ELF-1 (cell line): ENCODE measurements at regions not wholly inside any gene's neighbourhood (a gene's known extent, or its start where the extent isn't known, plus 50 kb on each side); places are given as distances from the start of the nearest gene placed in this dataset.

Source experiments
- DNase-seq: peaks from one replicate; pipeline ENCODE4 v3.0.0-alpha.2; 2016; ENCODE audit warnings: low read depth, low spot score

DNA sequence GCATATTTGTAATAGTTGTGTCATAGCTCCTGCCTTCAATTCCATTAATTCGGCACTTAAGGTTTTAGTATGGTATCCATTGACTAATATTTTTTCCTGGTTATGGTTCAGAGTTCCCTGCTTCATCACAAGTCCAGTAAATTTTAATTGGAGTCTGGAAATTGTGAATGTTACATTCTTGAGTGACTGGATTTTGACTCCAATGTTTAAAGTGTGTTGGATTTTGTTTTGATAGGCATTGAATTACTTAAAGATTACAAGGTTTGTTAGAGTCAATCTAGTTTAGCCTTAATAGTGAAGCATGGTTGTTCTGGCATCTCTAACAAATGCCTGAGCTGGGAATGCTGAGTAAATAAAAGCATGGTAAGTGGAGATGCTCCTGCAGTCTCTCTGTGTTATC, 326.6 kb upstream of the IGFBP3 start:
- DNase-seq = no peak

DNA sequence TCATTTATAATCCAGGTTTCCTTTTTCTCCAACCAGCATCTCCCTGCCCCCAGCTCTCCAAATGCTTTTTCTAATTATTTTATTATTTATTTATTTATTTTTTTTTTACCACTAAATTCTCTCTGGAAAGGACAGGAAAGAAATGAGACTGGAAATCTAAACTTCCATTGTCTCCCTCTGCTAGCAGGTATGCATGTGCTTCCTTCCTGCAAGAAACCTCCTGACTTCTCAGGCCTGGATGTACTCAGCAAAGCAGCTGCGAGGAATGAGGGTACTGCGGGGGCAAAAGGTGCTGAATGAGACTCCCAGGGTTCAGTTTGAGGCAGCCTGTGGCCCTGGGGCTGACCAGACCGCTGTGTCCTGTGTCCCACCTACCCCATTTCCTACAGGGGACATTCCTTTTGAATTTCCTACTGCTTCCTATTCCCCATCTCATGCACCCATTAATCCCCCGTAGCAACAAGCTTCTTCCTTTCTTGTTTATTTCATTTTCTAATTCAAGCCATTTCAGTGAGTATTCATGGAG, 324.6 kb upstream of the IGFBP3 start:
- DNase-seq = no peak

DNA sequence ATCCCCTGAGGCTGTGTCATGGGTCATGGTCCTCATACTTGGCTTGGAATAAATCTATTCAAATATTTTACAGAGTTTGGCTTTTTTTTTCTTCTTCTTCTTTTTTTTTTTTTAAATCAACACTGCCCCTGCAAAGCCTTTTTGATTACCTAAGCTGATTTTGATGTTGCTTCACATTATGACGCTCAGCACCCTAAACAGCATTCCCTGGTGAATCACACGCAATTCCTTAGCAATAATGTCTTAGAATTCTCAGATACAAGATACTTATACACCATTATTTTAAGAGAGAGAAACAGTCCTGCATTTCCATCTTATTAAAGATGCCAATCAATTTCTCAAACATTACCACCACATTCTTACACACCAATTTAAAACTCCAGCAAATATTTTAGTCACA, 323.7 kb upstream of the IGFBP3 start:
- DNase-seq = no peak

DNA sequence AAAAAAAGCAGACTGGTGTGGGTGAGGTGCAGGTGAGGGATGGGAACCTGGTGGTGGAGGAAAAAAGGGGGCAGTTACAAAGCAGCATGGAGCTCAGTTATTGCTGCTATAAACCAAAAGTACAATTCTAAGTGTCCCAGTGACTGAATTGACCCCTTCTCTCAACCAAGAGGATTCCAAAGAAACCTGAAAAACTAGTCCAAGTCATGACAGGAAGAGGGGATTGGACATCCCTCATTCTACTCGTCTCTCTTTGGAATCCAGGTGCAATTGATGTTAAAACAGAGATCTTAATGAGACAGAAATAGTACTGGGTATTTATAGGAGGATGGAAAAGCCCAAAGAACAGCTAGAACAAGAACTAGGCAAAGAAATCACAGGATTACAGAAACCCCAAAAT, 322.3 kb upstream of the IGFBP3 start:
- DNase-seq = no peak

DNA sequence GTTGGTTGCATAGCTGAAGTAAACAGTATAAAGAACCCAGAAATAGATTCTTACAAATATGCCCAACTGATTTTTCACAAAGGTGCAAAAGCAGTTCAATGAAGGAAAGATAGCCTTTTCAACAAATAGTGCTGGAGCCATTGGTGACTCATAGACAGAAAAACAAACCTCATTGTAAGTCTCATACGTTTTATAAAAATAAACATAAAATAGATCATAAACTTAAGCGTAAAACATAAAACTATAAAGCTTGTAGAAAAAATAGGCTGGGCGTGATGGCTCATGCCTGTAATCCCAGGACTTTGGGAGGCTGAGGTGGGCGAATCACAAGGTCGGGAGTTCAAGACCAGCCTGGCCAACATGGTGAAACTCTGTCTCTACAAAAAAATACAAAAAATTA, 318.8 kb upstream of the IGFBP3 start:
- no peak for DNase-seq

DNA sequence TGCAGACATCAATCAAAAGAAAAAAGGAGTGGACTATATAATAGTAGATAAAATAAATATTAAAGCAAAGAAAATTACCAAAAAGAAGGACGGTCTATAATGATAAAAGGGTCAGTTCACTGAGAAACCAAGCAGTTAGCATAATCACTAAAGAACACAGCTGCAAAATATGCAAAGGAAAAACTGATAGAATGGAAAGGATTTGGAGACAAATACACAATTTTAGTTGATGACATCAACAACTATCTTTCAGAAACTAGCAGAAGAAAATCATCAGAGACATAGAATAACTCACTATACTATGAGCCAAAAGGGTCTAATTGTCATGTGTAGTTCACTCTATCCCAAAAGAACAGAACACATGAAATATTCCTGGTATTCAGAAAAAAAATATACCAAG, 316.4 kb upstream of the IGFBP3 start:
- no peak for DNase-seq

DNA sequence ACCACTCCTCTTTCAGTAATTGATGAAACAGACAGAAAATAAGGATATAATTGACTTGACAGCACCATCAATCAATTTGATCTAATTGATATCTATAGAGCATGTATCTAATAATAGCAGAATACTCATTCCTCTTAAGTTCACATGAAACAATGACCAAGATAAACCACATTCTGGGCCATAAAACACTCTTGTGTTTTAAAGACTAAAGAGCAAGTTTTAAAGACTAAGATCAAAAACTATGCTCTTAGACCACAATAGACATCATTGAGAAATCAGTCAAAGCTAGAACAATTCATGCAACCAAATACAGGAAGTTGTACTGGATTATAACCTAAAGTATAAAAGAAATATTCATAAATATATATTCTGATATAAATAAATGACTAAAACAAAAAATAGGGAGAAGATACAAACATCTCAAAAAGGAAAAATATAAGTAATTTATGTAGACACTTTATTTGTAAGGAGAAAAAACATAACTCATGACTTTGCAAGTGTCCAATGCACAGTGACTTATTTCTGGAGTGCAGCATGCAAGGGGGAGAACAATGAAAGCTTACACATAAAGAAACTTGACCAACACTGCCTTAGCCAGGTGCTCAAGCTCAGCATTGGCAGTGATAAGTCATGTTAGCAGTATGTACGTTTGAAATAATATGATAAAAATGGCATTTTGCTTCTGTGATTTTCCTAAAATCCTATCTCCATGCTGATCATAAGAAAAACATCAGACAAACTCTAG, 312.7 kb upstream of the IGFBP3 start:
- no peak for DNase-seq

DNA sequence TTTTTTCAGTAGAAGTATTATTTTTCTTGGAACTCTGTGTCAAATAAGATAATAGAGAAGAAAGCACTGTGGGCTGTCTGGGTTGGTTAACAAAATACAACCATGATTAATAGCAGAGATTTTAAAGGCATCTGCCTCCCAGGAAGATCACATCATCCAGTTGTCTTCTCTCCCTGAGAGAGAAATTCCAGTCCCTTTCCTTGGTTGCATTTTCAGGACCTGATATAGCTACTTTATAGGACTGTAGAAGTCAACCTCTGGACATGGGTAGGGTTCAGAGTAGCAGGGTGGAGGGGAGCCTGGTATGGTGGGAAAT, 309.9 kb upstream of the IGFBP3 start:
- DNase-seq = no peak

DNA sequence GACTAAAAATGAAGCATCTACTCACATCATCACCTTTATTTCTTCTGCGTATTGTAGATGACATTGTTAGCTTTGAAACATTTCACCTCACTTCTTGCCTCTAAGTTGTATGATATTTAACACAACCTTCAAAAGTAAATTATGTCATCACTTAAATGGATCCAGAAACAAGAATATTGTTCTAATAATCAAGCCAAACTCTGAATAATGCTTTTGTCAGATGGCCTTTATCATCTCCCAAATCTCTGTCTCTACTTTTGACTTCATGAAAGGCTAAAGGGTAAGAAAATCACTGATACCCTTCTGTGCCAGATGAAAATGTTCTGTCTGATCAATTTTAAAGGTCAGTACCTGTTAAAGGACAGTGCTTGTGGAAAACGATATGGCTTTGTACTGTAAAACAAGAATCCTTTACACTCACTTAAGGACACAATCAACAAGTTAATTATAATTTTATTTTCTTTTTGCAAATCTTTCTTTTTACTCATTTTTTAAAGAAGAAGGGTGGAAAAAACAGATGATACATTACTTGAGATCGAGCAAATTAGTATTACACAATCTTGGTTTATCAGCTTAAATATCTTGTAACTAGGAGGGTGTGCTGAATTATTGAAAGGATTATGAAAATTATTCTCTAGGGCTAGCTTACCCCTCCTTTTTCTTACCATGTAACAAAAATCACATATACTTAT, 309.4 kb upstream of the IGFBP3 start:
- no peak for DNase-seq

DNA sequence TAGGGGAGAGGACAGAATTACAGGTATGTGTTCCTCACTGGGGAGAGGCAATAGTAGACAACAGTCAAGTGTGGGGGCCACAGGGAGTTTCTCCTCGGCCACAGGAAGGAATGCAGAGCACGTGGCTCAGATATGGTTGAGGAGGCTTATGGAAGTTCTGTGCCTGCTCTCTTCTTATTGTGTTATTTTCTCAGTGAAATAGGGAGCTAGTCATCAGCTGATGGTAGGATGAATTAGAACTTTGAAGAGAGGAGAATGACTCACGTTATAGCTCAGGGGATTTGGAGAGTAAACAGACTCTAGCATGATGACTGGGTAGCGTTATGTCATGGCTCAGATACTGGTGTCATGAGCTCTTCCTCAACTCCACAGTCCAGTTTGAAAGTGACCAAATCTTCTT, 308.3 kb upstream of the IGFBP3 start:
- DNase-seq = no peak

DNA sequence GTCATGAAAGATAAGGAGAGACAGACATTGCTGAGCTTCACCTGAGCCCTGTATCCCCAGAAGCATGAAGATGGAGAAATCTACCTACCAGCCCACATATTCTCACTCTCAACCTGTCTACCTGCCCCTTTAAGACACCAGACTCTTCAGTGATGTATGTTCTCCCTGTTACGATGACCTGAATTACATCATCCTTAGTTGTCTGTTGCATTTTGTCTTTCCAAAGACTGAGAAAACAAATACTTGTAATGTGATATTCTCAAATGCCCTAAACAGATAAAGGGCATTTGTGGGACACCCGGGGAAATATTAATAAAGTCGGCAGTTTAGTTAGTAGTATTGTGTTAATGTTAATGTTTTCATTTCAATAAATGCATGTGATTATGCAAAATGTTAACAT, 305.8 kb upstream of the IGFBP3 start:
- no peak for DNase-seq

DNA sequence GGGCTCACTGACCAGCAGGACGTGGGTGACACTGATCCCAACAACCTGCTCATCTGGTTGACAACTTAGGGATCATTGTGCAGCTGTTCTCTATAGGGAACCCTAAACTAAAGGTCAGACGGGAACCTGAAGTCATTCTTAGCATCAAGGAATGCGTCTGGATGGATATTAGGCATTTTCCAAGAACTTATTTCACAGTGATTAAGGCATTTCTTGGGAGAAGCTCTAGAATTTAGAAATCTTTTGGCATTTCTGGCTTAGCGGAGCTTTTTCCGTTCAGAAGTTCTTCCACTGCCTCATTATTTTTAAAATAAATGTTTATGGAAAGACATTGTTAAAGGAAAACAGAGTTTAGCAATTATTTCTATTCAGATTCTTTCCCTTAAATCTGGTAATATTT, 303.3 kb upstream of the IGFBP3 start:
- no peak for DNase-seq

DNA sequence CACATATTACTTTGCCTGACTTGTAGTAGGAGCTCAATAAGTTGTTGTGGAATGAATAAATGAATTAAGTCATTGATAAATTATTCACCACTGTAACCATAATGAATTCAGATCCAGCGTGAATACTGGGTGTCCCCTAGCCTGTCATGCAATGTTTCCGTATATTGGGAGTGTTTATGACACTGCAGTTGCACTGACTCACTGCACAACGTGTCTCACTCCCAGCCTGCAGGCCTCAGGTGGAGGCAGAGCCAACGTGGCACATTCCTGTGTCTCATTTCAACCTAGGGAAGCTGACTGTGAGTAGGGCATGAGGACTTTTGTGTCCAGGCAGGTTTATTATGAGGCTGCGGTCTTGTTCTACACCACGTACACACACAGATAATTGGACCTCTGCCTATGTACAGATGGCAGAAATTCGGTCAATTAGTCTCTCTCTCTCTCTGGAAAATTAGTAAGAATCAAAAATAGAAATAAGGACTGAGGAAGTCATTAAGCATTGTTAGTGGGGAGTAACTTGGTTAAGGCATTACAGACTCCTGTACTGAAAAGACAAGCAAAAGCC, 299.1 kb upstream of the IGFBP3 start:
- no peak for DNase-seq

DNA sequence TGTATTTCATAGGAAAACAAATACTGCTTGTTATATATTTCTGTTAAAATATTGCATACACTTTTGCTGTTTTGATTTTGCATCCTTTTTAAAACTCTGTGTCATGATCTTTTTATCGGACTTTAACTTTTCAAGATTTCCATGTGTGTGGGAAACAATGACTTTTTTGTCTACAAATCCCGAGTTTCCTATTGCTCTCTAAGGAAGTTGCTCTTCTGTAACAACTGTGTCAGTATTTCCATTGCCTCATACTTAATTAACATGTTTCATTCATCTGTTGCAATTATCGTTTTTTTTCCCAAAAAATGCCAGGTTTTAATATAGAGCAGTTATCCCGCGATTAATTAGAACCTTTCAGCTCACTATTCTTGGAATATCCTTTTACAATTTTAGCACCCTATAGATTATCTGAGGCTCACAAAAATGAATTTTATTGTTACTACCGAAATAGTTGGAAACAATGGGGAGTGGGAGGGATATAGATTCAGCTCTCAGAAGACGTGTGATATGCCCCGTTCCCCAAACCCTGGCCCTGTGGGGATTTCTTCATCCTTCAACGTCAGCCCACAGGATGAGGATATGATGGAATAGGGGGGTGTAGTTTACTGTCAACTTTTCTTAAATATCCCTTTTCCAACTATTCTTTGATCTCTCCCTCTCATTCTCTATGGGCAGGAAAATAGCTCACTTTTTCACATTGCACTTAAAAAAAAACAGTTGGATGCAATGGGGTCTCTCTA, 297.6 kb upstream of the IGFBP3 start:
- no peak for DNase-seq

DNA sequence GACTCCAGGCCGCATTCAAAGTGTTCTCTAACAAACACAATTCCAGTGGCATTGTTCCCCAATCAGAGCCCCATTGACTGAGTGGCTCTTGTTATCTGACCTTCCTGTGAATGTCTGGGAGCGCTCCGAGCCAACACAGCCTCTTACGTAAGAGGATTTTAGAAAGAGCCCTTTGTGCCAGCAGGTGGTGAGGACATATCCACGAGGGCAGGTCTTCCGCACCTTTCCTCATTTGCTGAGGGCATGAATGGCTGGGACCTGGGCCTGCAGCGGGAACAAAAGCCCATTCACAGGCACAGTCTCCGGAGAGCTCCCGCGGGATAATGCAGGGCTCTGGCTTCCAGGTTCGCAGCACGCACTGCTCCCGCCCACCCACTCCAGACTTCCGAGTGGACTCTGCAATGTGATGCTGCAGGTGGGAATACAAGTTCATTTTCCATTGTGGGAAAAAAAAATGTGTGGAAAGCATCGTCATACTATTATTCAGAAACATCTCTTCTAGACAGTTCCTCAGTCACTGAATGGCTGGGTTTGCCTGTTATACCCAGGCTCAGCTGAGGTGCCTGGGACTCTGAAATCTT, 295.0 kb upstream of the IGFBP3 start:
- DNase-seq = peak; percentile 24

DNA sequence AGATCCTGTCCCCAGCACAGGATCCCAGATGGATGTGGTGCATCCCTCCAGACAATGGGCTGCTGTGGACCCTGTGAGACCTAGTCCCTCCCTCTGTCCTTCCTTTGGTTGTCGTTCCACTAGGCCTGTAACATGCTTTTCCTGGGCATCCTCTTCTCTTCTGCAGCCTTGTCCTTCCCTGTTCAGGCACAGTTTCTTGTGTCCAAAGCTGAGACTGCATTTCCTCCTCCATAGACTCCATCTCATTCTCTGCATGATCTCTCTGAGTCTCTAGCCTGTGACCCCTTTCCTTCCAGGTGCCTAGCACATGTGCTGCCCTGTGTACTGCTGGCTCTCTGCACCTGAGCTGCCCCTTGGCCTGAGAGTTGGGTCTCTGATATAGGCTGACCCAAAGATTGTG, 293.5 kb upstream of the IGFBP3 start:
- no peak for DNase-seq

DNA sequence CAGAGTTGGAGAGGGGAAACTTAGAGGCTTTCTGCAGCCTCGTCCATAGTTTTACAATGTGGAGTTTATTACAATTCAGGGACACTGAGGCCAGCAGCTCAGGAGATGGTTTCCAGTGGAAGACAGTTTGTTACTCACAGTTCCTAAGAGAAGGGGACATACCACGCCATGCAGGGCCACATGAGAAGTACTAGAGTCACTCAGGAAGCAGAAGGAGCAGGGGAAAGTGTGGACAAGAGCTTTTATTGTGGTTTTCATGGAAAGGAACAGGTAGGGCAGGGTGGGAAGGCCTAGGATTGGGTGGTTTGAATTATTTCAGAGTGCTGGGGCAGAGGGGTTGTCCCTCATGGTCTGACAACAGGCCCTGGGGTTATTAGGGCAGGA, 292.1 kb upstream of the IGFBP3 start:
- no peak for DNase-seq

DNA sequence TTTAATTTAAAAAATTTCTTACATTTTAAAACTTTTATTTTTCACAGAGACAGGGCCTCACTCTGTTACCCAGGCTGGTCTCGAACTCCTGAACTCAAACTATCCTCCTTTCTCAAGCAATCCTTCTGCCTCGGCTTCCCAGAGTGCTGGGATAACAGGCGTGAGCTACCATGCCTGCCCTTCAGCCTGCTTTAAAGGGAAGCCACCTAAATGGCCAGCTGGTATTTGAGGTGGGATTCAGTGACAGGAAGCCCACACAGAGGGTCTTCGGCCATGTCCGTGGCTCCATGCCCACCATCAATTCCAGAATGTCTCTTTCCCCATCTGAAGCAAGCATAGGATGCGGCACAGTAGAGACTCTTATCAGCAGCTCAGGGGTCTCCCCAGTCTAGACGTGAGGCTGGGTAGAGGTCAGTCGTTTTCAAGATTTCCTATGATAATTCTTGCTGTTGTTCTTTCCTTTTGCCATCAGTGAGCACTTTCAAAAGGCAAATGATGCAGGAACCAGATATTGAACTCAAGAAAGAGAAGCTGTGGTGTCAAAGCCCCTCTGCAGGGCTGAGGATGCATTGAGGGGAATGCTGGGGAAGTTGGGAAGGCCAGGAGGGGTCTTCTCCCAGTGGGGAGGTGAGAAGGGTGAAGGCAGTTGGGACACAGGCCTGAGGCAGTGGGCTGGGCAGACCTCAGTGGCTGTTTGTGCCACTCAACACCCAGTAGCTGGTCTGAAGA, 291.5 kb upstream of the IGFBP3 start:
- DNase-seq = no peak

DNA sequence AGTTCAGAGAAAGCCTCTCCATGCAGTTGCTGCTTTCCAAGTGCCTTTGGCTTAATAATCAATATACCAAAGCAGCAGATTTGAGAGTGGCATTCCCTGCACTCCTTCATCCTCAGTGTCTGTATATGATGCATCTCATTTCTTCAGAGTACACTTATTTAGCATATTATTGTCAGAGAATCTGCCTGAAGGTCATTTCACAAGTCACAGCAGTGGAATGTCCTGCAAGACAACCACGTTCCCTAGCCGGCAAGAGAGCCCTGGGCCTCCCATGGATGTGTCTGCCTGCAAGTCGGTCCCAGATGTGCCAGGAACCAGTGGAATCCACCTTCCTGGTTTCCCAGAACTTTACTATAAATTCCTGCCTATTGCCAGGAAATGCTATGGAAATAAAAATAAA, 289.4 kb upstream of the IGFBP3 start:
- DNase-seq = no peak

DNA sequence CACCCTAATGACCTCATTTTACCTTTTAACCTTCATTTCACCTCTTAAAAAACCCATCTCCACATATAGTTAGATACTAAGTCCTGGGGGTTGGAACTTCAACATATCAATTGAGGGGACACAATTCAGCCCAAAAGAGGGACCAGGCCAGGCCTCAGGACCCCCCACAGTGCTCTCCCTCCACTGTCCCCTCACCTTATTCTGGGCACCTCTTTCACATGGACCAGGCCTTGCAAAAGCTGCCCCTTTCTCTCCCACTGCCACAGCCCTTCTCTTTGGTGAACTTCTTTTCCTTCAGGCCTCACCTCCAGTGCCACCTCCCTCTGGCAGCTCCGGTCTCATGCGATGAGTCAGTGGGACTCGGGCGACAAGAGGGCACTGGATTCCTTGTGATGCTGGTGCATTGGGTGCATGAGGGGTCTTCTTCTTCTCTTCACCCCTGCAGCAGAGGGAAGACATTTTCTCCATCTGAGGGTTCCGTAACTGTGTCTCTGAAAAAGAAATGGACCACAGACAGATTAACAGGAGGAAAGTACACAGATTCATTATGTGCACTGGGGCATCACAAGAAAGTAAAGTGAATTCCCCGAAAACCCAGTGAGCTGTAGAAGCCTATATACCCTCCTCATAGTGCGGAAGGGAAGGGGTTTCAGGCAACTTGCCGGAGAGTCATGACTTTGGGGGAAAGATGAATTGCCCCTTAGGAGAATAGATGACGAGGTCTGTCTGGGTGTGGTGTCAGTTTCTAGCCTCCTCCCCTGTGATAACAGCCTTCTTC, 288.7 kb upstream of the IGFBP3 start:
- no peak for DNase-seq
